ENCODE measurements at regions not wholly inside any gene's neighbourhood (a gene's known extent, or its start where the extent isn't known, plus 50 kb on each side); places are given as distances from the start of the nearest gene placed in this dataset. TPM values are rescaled to one million over a fixed set of nuclear protein-coding genes. Genes with fewer than 3 reads are reported as not detected.

Small RNAs in the stretch of these regions (small RNA-seq; reads per million reads assigned to genes)
- gene HMGN2P47 = not detected

Measured in HT1080 (cell line).